Myocyte (in vitro differentiated cells): ENCODE measurements at regions not wholly inside any gene's neighbourhood (a gene's known extent, or its start where the extent isn't known, plus 50 kb on each side); places are given as distances from the start of the nearest gene placed in this dataset.

Experiments used
- DNase-seq: peaks from one replicate; pipeline ENCODE4 v3.0.0-alpha.2; 2012; ENCODE audit warnings: low read depth

DNA sequence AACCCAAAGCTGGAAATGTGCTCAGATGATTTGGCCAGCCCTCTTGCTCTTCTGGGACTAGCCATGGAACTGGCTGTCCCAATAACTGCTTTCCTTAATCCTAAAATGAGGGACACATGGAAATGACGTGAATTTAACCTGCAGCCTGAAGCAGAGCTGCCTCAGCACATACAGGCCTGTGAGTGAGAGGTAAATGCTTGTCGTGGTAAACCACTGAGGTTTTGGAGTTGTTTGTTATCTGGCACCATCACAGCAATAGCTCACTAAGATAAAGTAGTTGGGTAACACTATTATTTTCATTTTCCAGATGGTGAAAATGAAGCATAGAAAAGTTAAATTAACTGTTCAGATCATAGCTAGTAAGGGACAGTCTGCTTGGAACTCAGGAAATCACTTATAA lies 333.4 kb upstream of the CHD6 start:
- no peak for DNase-seq

DNA sequence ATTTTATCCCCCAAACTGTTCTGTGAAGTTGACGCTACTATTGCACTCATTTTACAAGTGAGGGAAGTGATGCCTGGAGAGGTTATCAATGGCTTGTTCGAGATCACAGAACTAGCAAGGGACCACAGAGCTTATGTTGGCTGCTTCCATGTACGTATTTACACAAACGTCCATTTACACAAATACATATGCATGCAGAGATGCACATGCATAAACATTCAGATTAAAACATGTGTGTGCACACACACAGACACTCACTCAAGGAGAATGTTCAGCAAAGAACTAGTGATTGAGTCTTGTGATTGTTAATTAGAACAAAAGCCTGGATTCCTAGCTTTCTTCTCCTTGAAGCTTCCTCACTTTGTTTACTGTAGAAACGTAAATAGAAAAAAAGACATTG lies 321.5 kb upstream of the CHD6 start:
- no peak for DNase-seq

- DNase-seq = no peak
Measured at GRCh38 chr20:41938353-41938752, 320.2 kb upstream of the CHD6 start.

DNA sequence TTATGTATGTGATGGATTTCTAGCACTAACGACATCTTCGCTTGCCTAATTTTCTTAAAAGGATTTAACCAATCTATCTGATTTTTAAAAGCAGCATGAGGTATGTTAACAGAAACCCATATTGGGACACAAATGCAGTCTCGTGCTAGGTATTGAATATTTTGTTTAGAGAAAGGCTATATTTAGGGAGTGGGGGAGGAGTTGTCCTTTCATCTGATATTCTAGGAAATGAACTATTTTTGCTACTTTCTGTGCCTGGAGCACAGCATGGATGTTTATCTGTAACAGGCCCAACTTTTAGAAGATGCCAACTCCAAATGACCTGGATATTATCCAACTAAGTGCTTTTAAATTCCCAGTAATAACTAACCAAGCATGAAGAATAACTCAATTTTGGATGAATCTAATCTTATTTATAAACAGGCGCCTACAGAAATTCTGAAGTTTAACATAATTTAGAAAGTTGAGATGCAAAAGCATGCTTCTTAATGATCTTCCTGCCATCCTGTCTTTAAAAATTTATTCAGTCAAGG lies 317.1 kb upstream of the CHD6 start:
- DNase-seq = no peak

- DNase-seq = no peak
Measured at GRCh38 chr20:41932431-41932830, 314.3 kb upstream of the CHD6 start.

GRCh38 chr20:41927655-41928054 lies 309.5 kb upstream of the CHD6 start:
- DNase-seq = no peak

DNA sequence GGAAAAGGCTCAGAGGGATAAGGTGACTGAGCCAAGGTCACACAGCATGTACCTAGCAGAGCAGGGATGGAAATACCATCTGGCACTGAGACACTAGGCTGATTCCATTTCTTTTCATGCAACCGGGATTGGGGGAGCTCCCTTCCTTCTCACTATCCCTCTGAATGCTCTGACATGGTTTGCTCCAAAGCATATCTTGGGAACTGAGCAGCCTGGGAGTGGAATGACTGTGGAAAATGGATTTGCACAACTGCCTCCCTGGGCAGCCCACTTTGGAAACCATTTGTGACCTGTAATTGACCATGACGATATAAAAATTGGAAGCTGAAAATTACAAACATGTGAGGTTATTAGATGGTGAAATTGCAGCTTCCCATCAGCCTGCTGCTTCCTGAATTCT lies 309.0 kb upstream of the CHD6 start:
- no peak for DNase-seq

GRCh38 chr20:41925476-41925875 lies 307.3 kb upstream of the CHD6 start:
- DNase-seq = no peak

DNA sequence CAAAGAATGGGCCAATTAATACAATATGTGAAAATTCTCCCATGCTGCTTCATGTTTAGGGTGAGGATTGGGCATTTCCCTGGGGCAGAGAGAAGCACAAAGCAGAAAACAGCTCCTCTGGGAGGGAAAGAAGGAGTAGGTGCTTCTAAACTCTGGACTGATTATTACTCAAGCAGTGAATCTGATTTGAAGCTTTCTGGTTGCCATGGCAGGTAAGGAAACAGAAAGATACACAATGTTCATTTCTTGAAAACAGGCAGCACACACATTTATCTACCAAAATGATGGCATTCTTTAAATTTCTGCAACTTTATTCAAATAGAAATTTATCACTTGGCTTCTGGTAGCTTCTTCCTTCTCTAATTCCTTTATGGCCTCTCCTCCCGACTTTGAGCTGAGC lies 305.4 kb upstream of the CHD6 start:
- DNase-seq = no peak

DNA sequence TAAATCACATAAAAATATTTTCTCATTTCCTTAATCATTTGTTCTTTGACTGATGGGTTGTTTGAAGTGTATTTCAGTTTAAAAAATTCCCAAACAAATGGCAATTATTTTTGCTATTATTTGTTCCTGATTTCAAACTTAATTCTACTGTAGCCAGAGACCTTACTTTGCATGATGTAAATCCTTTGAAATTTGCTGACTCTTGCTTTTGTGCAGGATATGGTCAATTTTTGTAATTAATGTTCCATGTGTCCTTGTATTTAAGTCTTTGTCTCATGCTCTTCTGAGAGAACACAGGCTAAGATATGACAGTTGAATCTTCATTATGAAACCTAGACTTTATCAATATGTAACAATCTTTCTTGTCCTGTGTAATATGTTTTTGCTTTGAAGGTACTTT lies 295.0 kb upstream of the CHD6 start:
- DNase-seq = no peak

DNA sequence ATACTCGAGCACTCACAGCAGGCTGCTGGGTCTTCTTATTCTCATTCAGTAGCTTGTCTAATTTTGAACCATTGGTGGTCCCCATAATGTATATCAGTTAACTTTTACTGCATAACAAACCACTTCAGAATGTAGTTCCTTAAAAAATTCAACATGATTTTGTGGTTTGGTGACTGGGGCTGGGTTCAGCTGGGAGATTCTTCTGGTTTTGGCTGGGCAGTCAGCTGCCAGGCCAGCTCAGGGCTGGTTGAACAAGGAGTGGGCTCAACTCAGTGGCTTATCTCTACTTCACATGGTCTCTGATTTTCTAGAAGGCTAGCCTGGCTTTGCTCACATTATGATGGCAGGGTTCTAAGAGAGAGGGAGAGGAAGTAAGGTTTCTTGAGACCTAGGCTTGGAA lies 292.4 kb upstream of the CHD6 start:
- no peak for DNase-seq

- no peak for DNase-seq
Measured at GRCh38 chr20:41905199-41905598, 287.0 kb upstream of the CHD6 start.

DNA sequence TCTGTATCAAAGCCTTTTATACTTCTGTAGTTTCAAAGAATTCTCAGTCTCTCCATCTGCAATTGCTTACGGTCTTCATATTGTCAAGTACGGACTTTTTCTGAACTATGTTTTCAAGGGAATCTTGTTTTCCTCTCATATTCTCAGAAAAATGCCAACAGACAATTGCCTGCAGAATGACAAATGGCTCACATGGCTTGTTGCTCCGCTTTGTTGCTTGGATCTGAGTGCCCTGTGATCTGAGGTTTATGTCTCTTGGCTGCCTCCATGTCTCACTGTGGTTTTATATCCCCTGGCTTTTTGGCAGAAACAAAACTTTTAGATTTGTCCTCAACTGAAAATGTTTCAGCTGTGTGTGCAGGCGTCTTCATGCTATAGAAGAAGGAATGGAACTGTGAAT lies 285.4 kb upstream of the CHD6 start:
- DNase-seq = no peak

DNA sequence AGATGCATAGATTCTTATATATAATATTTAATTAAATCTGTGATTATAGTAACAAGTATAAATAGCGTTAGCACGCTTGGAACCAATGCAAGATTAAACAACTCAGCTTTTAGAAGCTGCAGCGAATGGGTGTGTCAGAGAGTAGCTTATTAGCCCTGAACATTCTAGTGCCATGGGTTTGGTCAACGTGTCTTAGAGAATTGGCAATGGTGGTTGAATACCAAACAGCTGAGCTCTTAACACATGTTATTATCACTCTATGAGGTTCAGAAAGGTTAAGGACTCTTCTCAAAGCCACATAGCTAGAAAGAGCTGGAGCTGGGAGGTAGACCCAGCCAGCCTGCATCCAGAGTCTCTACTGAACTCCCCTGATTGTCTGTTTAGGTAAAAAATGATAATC lies 284.2 kb upstream of the CHD6 start:
- no peak for DNase-seq

DNA sequence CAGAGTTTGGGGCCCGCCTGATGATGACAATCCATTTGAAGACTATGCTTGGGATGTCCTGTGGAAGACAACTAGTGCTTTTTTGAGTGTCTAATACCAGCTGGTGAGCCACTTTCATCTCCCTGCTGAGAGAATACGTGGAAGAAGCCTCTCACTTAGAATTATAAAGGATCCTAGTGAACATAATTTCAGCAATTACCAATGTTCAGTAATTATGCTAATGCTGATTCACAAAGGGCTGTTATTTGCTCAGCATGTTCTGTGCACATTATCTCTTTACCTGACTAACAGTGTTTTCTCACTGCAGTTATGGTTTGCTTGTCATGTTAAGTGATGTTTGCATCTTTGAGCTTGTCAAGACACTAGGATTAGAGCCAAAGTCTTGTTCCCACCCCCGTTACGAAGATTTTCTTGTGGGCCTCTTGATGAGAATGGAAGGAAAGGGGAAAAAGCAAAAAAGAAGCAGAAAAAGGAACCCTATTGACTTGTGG lies 282.1 kb upstream of the CHD6 start:
- no peak for DNase-seq

GRCh38 chr20:41897708-41898107 lies 279.5 kb upstream of the CHD6 start:
- no peak for DNase-seq

DNA sequence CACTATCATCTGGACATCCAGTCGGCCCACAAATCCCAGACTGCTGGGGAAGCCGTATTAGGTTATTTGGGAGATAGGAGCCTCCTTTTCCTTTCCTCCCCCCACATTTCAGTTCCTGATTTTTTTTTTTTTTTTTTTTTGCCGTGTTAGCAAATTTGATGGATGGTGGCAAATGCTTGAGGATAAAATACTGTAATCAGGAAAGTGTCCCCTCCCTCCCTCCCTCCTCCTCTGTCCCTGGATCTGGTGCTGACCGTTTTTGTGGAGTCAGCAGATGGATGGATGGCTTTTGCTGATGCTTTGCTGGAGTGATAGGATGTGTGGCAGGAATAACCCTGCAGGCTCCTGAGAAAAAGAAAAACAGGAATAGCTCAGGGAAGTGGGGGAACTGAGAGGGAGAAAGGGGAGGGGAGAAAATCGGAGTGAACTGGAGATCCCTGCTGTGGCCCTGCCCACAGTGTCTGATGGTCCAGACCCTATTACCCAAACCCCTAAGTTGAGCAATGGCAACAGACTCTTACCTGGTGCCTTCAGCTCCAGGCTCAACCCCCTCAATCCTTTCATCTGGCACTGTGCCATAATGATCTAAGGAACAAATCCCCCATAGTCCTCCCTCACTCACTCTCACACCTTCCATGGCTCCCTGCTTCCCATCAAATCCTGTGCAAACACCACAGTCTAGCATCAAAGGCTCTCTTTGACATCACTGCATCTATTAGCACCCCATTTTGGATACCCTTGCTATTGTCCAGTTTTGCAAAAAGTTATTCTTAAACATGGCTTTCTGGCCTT lies 277.3 kb upstream of the CHD6 start:
- DNase-seq = no peak

GRCh38 chr20:41894255-41894963 lies 276.2 kb upstream of the CHD6 start:
- DNase-seq = no peak

DNA sequence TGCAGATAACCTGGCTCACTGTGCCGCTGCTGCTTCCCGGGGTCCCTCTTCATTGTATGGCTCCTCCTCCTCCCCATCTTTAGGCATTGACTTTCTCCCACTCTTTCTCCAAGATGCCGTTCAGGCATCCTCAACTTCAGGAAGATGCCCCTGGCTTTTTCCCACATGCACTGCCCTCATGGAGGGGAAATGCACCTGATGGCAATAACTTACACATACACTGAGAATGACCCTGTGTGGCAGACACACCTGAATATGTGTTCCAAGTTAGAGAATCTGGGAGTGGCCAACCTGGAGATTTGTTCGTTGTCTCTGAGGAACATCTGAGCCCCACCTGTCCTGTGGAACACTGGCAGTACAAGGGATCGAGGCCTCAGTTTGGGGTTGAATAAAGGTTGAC lies 273.9 kb upstream of the CHD6 start:
- DNase-seq = no peak

GRCh38 chr20:41889844-41890224 lies 271.7 kb upstream of the CHD6 start:
- no peak for DNase-seq

DNA sequence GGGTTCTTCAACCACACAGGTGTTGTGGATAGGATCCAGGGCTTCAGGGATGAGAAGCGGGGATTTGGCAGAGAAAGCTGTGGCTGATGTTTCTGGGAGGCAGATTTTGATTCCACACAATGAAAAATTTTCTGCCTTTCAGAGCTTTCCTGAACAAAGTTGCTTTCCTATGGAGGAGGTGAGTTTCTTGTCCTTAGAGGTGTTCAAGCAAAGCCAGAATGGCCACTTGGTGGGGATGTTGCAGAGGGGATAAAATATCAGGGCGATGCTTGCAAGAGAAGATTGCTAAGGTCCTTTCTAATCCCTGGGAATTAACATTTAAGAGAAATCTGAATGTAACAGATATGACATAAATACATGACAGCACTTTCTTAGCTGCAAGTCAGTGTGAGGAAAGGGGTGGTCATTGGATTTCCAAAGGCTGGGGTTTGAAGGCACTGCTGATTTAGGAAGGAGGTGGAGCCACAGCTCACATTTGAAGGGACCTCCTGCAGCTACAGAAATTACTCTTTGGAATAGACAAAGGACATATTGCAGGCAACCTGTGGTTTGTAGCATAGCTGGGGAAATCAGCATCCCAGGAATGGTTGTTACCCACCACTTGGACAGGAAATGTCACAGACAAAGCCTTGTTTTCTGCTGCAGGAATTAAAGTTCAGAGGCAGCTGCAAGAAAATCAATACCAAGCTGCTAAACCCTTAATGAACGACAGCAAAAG lies 271.1 kb upstream of the CHD6 start:
- no peak for DNase-seq

GRCh38 chr20:41888434-41888833 lies 270.3 kb upstream of the CHD6 start:
- no peak for DNase-seq
